IMR-90 (cell line): ENCODE measurements at regions not wholly inside any gene's neighbourhood (a gene's known extent, or its start where the extent isn't known, plus 50 kb on each side); places are given as distances from the start of the nearest gene placed in this dataset.

Source experiments
- POLR2A ChIP-seq: IDR thresholded peaks from 2 replicates; pipeline ENCODE4 v1.6.1; 2012; ENCODE audit warnings: mild to moderate bottlenecking, low read depth, low read length
- TF ChIP-seq, protein P1 (sequence below): conservative IDR thresholded peaks from 2 replicates; pipeline ENCODE4 v1.5.1; 2012; ENCODE audit warnings: mild to moderate bottlenecking, low read depth, low read length, improper control_type of control experiment

DNA sequence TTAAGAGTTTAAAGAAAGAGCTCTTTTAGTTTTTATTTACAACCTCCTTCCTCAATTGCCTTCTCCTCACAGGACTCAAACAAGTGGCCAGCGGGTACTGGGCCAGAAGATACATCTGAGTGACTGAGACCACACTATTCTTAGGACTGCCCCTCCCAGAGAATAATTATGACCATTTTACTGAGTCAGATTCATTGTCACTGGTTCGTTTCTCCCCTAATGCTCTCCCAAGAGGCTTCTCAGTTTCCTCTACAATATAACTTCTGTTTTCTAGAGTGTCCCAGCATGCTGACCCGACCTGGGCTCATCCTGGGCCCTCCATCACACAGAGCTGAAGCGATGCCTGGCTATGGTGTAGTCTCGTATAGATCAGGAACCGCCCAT, 279.9 kb downstream of the CD83 start:
- no peak for TF ChIP-seq POLR2A
- TF ChIP-seq, protein P1, sequence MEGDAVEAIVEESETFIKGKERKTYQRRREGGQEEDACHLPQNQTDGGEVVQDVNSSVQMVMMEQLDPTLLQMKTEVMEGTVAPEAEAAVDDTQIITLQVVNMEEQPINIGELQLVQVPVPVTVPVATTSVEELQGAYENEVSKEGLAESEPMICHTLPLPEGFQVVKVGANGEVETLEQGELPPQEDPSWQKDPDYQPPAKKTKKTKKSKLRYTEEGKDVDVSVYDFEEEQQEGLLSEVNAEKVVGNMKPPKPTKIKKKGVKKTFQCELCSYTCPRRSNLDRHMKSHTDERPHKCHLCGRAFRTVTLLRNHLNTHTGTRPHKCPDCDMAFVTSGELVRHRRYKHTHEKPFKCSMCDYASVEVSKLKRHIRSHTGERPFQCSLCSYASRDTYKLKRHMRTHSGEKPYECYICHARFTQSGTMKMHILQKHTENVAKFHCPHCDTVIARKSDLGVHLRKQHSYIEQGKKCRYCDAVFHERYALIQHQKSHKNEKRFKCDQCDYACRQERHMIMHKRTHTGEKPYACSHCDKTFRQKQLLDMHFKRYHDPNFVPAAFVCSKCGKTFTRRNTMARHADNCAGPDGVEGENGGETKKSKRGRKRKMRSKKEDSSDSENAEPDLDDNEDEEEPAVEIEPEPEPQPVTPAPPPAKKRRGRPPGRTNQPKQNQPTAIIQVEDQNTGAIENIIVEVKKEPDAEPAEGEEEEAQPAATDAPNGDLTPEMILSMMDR: no peak
